Body of pancreas (tissue), 4 donors: ENCODE measurements at regions not wholly inside any gene's neighbourhood (a gene's known extent, or its start where the extent isn't known, plus 50 kb on each side); places are given as distances from the start of the nearest gene placed in this dataset.

Source experiments
- CTCF ChIP-seq, 7 experiments: fragments of 450-650 bp in 4 of 7; fragments of 200-600 bp in 3 of 7; sonication (generic) in 3 of 7; IDR thresholded peaks; one replicate each; pipeline ENCODE4 v1.5.1; 2016 to 2019; ENCODE audit warnings: antibody characterized with exemption in 7 of 7
- POLR2A ChIP-seq, 3 donors: fragments of 450-650 bp; IDR thresholded peaks; one replicate each; pipeline ENCODE4 v1.6.1; 2016; ENCODE audit warnings: antibody characterized with exemption in 3 of 3, mild to moderate bottlenecking in 2 of 3

- TF ChIP-seq CTCF (IDR thresholded peaks at IDR 0.05) (no peak), POLR2A (IDR thresholded peaks at IDR 0.05) (no peak)
Measured at GRCh38 chr9:134276453-134277245, 49.6 kb upstream of the RXRA start.
